GM23338 (cell line): ENCODE measurements at regions not wholly inside any gene's neighbourhood (a gene's known extent, or its start where the extent isn't known, plus 50 kb on each side); places are given as distances from the start of the nearest gene placed in this dataset.

Experiments used
- ATAC-seq: fragments of 200-7000 bp; cut with Tn5 transposase; 3 replicates; pipeline ENCODE4 v1.9.1; 2020
- DNase-seq: peaks from one replicate; pipeline ENCODE4 v3.0.0-alpha.2; 2015; ENCODE audit warnings: low spot score
- H2AFZ ChIP-seq: fragments of 200-600 bp; sonication (generic); 2 replicates; pipeline ENCODE4 v1.8.0; 2016; ENCODE audit warnings: antibody characterized with exemption, mild to moderate bottlenecking, moderate library complexity
- H3F3A ChIP-seq: fragments of 200-600 bp; sonication (generic); replicated peaks from 2 replicates; pipeline ENCODE4 v1.8.0; 2017; ENCODE audit warnings: antibody characterized with exemption, mixed run types, low read depth
- H3K27ac ChIP-seq: fragments of 200-600 bp; sonication (generic); 2 replicates; pipeline ENCODE4 v1.6.1; 2016; ENCODE audit warnings: low read depth
- H3K27me3 ChIP-seq: fragments of 200-600 bp; sonication (generic); 2 replicates; pipeline ENCODE4 v1.8.0; 2016; ENCODE audit warnings: mild to moderate bottlenecking, mixed run types, moderate library complexity; ENCODE audit not compliant: insufficient read depth
- H3K36me3 ChIP-seq: fragments of 200-600 bp; sonication (generic); 2 replicates; pipeline ENCODE4 v1.8.0; 2016; ENCODE audit warnings: mild to moderate bottlenecking; ENCODE audit not compliant: insufficient read depth
- H3K4me1 ChIP-seq: fragments of 200-600 bp; sonication (generic); 2 replicates; pipeline ENCODE4 v1.8.0; 2016; ENCODE audit warnings: mild to moderate bottlenecking, moderate library complexity; ENCODE audit not compliant: insufficient read depth
- H3K4me2 ChIP-seq: fragments of 200-600 bp; sonication (generic); 2 replicates; pipeline ENCODE4 v1.7.1; 2017; ENCODE audit warnings: mixed run types
- H3K4me3 ChIP-seq: fragments of 200-600 bp; sonication (generic); 2 replicates; pipeline ENCODE4 v1.6.1; 2016; ENCODE audit warnings: mixed run types
- H3K79me2 ChIP-seq: fragments of 200-600 bp; sonication (generic); replicated peaks from 2 replicates; pipeline ENCODE4 v1.8.0; 2017; ENCODE audit warnings: mild to moderate bottlenecking; ENCODE audit not compliant: insufficient read depth
- H3K9me2 ChIP-seq: fragments of 200-600 bp; sonication (generic); 2 replicates; pipeline ENCODE4 v1.8.0; 2017; ENCODE audit not compliant: insufficient read depth
- H4K20me1 ChIP-seq: fragments of 200-600 bp; sonication (generic); replicated peaks from 2 replicates; pipeline ENCODE4 v1.8.0; 2017; ENCODE audit warnings: mild to moderate bottlenecking; ENCODE audit not compliant: insufficient read depth
- H3K27ac Mint-ChIP-seq: 2 replicates; pipeline ENCODE4 v1.8.0; 2020; ENCODE audit warnings: inconsistent platforms, mild to moderate bottlenecking, moderate library complexity, mixed read lengths
- H3K27me3 Mint-ChIP-seq: 3 replicates; pipeline ENCODE4 v1.8.0; 2022; ENCODE audit warnings: low read depth, mild to moderate bottlenecking, moderate library complexity, mixed read lengths, inconsistent platforms; ENCODE audit not compliant: insufficient read depth, poor library complexity
- H3K36me3 Mint-ChIP-seq: 3 replicates; pipeline ENCODE4 v1.8.0; 2021; ENCODE audit warnings: low read depth, mild to moderate bottlenecking, inconsistent platforms, moderate library complexity, mixed read lengths
- H3K4me1 Mint-ChIP-seq: 3 replicates; pipeline ENCODE4 v1.8.0; 2020; ENCODE audit warnings: mild to moderate bottlenecking, inconsistent platforms, mixed read lengths
- H3K4me3 Mint-ChIP-seq: 3 replicates; pipeline ENCODE4 v1.8.0; 2021; ENCODE audit warnings: moderate library complexity, mild to moderate bottlenecking, inconsistent platforms, mixed read lengths
- H3K9me3 Mint-ChIP-seq: 3 replicates; pipeline ENCODE4 v1.8.0; 2020; ENCODE audit warnings: moderate library complexity, mild to moderate bottlenecking, inconsistent platforms, mixed read lengths
- CREB1 ChIP-seq: fragments of 250-450 bp; sonication (Bioruptor Pico); IDR thresholded peaks from 2 replicates; pipeline ENCODE4 v1.5.0; 2020; ENCODE audit warnings: low read depth, mild to moderate bottlenecking, moderate library complexity
- EZH2phosphoT487 ChIP-seq: fragments of 200-600 bp; sonication (generic); IDR thresholded peaks from one replicate; pipeline ENCODE4 v1.8.1; 2018; ENCODE audit warnings: antibody characterized with exemption; ENCODE audit not compliant: unreplicated experiment
- JUNB ChIP-seq: IDR thresholded peaks from one replicate; pipeline ENCODE4 v1.6.1; 2016; ENCODE audit warnings: antibody characterized with exemption; ENCODE audit not compliant: unreplicated experiment
- NANOG ChIP-seq: IDR thresholded peaks from 2 replicates; pipeline ENCODE4 v1.6.1; 2016; ENCODE audit warnings: antibody characterized with exemption, borderline replicate concordance
- STAT1 ChIP-seq: IDR thresholded peaks from one replicate; pipeline ENCODE4 v1.6.1; 2016; ENCODE audit warnings: antibody characterized with exemption; ENCODE audit not compliant: unreplicated experiment
- ZNF114 ChIP-seq: fragments of 250-450 bp; sonication (Bioruptor Pico); IDR thresholded peaks from 2 replicates; pipeline ENCODE4 v1.5.0; 2020; ENCODE audit warnings: mild to moderate bottlenecking, moderate library complexity
- TF ChIP-seq, protein P1 (sequence below), 2 experiments: fragments of 200-600 bp in 1 of 2; sonication (generic) in 1 of 2; conservative IDR thresholded peaks; 2 replicates each; pipeline versions ENCODE4 v1.5.1 to v1.6.1; 2016 to 2017; ENCODE audit warnings: antibody characterized with exemption in 2 of 2, low read depth in 2 of 2, mild to moderate bottlenecking in 2 of 2, moderate library complexity in 1 of 2
- TF ChIP-seq, protein P2 (sequence below): fragments of 250-450 bp; sonication (Bioruptor Pico); IDR thresholded peaks from 2 replicates; pipeline ENCODE4 v1.5.0; 2020; ENCODE audit warnings: mild to moderate bottlenecking, moderate library complexity
- TF ChIP-seq, protein P3 (sequence below): IDR thresholded peaks from 2 replicates; pipeline ENCODE4 v1.6.1; 2016; ENCODE audit warnings: antibody characterized with exemption

DNA sequence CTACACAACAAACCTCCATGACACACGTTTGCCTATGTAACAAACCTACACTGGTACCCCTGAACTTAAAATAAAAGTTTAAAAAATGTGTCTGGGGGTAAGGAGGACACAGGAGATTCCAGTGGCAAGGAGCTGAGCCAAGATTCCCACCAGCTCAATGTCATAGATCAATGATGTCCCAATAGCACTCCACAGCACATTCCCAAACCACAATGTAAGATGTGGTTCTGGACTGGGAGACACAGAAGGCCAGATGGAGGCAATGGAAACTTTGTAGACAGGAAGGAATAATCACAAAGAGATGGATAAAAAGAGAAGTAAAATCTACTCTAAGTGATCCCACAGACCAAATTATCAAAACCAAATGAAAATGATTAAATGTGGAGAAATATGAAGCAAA, 312.4 kb upstream of the SOX11 start:
- Mint-ChIP-seq H3K4me3 (no peak overlapping the region), H3K4me1 (peaks cover 4% of the 10 kb centered on the region), H3K27me3 (no peaks in the 10 kb centered on the region), H3K9me3 (peaks cover 75% of the 10 kb centered on the region), H3K27ac (no peak overlapping the region), H3K36me3 (peaks cover 6% of the 10 kb centered on the region; the same call in 2 of the 3 replicates)
- Histone ChIP-seq H3K4me3 (no peak overlapping the region), H3K9me2 (no peaks in the 10 kb centered on the region), H4K20me1 (no peaks in the 10 kb centered on the region), H3K36me3 (no peaks in the 10 kb centered on the region), H3F3A (no peaks in the 10 kb centered on the region), H3K27ac (no peak overlapping the region), H2AFZ (no peak overlapping the region), H3K27me3 (no peaks in the 10 kb centered on the region), H3K4me2 (no peak overlapping the region), H3K4me1 (peaks cover 2% of the 10 kb centered on the region; the same call in 1 of the 2 replicates), H3K79me2 (no peaks in the 10 kb centered on the region)
- DNase-seq: no peak
- ATAC-seq: no peak
- TF ChIP-seq JUNB (no peak), STAT1 (no peak)
- TF ChIP-seq, protein P1, sequence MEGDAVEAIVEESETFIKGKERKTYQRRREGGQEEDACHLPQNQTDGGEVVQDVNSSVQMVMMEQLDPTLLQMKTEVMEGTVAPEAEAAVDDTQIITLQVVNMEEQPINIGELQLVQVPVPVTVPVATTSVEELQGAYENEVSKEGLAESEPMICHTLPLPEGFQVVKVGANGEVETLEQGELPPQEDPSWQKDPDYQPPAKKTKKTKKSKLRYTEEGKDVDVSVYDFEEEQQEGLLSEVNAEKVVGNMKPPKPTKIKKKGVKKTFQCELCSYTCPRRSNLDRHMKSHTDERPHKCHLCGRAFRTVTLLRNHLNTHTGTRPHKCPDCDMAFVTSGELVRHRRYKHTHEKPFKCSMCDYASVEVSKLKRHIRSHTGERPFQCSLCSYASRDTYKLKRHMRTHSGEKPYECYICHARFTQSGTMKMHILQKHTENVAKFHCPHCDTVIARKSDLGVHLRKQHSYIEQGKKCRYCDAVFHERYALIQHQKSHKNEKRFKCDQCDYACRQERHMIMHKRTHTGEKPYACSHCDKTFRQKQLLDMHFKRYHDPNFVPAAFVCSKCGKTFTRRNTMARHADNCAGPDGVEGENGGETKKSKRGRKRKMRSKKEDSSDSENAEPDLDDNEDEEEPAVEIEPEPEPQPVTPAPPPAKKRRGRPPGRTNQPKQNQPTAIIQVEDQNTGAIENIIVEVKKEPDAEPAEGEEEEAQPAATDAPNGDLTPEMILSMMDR (conservative IDR thresholded peaks at IDR 0.05; ENCODE audit: low read depth in 2 of 2): no peak

DNA sequence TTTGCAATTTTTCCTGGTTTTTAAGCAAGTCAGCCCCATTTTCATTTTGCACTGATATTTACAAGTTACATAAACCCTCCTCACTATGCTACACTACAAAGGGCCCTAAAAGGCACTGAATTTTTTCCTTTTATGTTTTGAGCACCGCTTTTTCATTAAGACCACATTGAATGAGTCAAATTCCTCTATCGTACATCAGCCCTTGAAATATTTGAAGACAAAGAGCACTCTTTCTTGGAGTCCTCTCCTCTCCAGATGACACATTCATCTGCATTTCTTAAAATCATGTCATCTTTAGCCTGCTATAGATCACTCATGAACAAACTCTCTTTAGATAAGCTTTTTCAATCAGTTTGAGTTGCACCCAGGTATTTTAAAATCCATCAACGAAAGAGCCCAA, 306.6 kb upstream of the SOX11 start:
- Mint-ChIP-seq H3K36me3 (peaks cover 4% of the 10 kb centered on the region; the same call in 1 of the 3 replicates), H3K4me1 (no peaks in the 10 kb centered on the region), H3K4me3 (no peak overlapping the region), H3K27me3 (peaks cover 3% of the 10 kb centered on the region), H3K9me3 (peaks cover 69% of the 10 kb centered on the region), H3K27ac (no peak overlapping the region)
- no peak overlapping the region for H3K27ac ChIP-seq
- no peaks in the 10 kb centered on the region for H3K27me3 ChIP-seq
- no peaks in the 10 kb centered on the region for H3K79me2 ChIP-seq
- H3K36me3 ChIP-seq: no peaks in the 10 kb centered on the region
- no peak for ATAC-seq
- H3K4me3 ChIP-seq: no peak overlapping the region
- H3F3A ChIP-seq: no peaks in the 10 kb centered on the region
- H3K9me2 ChIP-seq: no peaks in the 10 kb centered on the region
- H4K20me1 ChIP-seq: no peaks in the 10 kb centered on the region
- no peak overlapping the region for H3K4me2 ChIP-seq
- H3K4me1 ChIP-seq: no peaks in the 10 kb centered on the region
- DNase-seq: no peak
- no peak overlapping the region for H2AFZ ChIP-seq
- TF ChIP-seq ZNF114 (CRISPR knock-in tag) (no peak), EZH2phosphoT487 (no peak), NANOG (no peak), STAT1 (no peak), CREB1 (CRISPR knock-in tag) (no peak)
- TF ChIP-seq, protein P2, sequence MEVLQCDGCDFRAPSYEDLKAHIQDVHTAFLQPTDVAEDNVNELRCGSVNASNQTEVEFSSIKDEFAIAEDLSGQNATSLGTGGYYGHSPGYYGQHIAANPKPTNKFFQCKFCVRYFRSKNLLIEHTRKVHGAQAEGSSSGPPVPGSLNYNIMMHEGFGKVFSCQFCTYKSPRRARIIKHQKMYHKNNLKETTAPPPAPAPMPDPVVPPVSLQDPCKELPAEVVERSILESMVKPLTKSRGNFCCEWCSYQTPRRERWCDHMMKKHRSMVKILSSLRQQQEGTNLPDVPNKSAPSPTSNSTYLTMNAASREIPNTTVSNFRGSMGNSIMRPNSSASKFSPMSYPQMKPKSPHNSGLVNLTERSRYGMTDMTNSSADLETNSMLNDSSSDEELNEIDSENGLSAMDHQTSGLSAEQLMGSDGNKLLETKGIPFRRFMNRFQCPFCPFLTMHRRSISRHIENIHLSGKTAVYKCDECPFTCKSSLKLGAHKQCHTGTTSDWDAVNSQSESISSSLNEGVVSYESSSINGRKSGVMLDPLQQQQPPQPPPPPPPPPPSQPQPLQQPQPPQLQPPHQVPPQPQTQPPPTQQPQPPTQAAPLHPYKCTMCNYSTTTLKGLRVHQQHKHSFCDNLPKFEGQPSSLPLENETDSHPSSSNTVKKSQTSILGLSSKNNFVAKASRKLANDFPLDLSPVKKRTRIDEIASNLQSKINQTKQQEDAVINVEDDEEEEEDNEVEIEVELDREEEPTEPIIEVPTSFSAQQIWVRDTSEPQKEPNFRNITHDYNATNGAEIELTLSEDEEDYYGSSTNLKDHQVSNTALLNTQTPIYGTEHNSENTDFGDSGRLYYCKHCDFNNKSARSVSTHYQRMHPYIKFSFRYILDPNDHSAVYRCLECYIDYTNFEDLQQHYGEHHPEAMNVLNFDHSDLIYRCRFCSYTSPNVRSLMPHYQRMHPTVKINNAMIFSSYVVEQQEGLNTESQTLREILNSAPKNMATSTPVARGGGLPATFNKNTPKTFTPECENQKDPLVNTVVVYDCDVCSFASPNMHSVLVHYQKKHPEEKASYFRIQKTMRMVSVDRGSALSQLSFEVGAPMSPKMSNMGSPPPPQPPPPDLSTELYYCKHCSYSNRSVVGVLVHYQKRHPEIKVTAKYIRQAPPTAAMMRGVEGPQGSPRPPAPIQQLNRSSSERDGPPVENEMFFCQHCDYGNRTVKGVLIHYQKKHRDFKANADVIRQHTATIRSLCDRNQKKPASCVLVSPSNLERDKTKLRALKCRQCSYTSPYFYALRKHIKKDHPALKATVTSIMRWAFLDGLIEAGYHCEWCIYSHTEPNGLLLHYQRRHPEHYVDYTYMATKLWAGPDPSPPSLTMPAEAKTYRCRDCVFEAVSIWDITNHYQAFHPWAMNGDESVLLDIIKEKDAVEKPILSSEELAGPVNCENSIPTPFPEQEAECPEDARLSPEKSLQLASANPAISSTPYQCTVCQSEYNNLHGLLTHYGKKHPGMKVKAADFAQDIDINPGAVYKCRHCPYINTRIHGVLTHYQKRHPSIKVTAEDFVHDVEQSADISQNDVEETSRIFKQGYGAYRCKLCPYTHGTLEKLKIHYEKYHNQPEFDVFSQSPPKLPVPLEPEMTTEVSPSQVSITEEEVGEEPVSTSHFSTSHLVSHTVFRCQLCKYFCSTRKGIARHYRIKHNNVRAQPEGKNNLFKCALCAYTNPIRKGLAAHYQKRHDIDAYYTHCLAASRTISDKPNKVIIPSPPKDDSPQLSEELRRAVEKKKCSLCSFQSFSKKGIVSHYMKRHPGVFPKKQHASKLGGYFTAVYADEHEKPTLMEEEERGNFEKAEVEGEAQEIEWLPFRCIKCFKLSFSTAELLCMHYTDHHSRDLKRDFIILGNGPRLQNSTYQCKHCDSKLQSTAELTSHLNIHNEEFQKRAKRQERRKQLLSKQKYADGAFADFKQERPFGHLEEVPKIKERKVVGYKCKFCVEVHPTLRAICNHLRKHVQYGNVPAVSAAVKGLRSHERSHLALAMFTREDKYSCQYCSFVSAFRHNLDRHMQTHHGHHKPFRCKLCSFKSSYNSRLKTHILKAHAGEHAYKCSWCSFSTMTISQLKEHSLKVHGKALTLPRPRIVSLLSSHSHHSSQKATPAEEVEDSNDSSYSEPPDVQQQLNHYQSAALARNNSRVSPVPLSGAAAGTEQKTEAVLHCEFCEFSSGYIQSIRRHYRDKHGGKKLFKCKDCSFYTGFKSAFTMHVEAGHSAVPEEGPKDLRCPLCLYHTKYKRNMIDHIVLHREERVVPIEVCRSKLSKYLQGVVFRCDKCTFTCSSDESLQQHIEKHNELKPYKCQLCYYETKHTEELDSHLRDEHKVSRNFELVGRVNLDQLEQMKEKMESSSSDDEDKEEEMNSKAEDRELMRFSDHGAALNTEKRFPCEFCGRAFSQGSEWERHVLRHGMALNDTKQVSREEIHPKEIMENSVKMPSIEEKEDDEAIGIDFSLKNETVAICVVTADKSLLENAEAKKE (CRISPR knock-in tag): no peak
- TF ChIP-seq, protein P3, sequence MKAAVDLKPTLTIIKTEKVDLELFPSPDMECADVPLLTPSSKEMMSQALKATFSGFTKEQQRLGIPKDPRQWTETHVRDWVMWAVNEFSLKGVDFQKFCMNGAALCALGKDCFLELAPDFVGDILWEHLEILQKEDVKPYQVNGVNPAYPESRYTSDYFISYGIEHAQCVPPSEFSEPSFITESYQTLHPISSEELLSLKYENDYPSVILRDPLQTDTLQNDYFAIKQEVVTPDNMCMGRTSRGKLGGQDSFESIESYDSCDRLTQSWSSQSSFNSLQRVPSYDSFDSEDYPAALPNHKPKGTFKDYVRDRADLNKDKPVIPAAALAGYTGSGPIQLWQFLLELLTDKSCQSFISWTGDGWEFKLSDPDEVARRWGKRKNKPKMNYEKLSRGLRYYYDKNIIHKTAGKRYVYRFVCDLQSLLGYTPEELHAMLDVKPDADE: no peak
- TF ChIP-seq, protein P1 (conservative IDR thresholded peaks at IDR 0.05; ENCODE audit: low read depth in 2 of 2): no peak
